HL-60/S4 treated with phorbol 12-myristate 13-acetate at 8.2 ng/mL for 4 days and 3 days (cell line): ENCODE measurements at regions not wholly inside any gene's neighbourhood (a gene's known extent, or its start where the extent isn't known, plus 50 kb on each side); places are given as distances from the start of the nearest gene placed in this dataset.

ENCODE experiments used
- in situ Hi-C: fragments of 300-500 bp; cut with MboI; formaldehyde crosslinking; loops from 2 replicates; pipeline ENCODE4 v1.15.0; 2022; ENCODE audit warnings: low sequenced_read_pairs

DNA sequence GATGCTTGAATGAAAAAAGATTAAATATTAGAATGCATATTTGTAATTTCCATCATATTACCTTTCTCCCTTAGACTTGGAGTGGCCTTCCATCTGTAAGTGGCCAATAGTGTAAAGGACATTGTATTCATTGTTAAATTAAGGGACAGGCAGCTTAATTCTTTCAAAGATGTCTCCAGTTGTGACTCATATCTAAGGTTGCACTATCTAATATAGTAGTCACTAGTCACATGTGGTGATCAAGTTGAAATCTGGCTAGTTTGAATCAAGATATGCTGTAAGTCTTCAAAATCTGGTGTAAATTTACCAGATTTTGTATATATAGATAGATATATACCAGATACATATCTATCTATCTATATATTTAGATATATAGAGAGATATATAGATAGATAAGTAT is 52.4 kb upstream of the AGPS start:
- in situ Hi-C loops: no loop called here

- in situ Hi-C loops: no loop called here
Measured at GRCh38 chr2:177342736-177343135, 49.8 kb upstream of the AGPS start.
